ENCODE measurements at regions not wholly inside any gene's neighbourhood (a gene's known extent, or its start where the extent isn't known, plus 50 kb on each side); places are given as distances from the start of the nearest gene placed in this dataset.
"Not testable (repeated sequence)": the region's sequence is repeated elsewhere in the genome, so short reads cannot be mapped to it uniquely, and the experiment has no call there.

- ATAC-seq (ENCODE audit: low read depth) (no peak), DNase-seq (ENCODE audit: low spot score in 2 of 2) (no peak)
- Mint-ChIP-seq H3K27me3 (no peaks in the 10 kb centered on the region), H3K27ac (no peak overlapping the region), H3K4me1 (no peaks in the 10 kb centered on the region), H3K36me3 (no peaks in the 10 kb centered on the region), H3K9me3 (no peaks in the 10 kb centered on the region), H3K4me3 (no peak overlapping the region)
Measured at GRCh38 chr6:11486959-11487358, 50.6 kb upstream of the TMEM170B start.

GRCh38 chr6:11486486-11486885 lies 51.1 kb upstream of the TMEM170B start:
- H3K36me3 Mint-ChIP-seq = no peaks in the 10 kb centered on the region
- no peak overlapping the region for H3K4me3 Mint-ChIP-seq
- H3K4me1 Mint-ChIP-seq = no peaks in the 10 kb centered on the region
- H3K9me3 Mint-ChIP-seq = no peaks in the 10 kb centered on the region
- ATAC-seq (ENCODE audit: low read depth) (no peak), DNase-seq (ENCODE audit: low spot score in 2 of 2) (no peak)
- H3K27me3 Mint-ChIP-seq = no peaks in the 10 kb centered on the region
- H3K27ac Mint-ChIP-seq = no peak overlapping the region

- Mint-ChIP-seq H3K4me1 (no peaks in the 10 kb centered on the region), H3K36me3 (no peaks in the 10 kb centered on the region), H3K27ac (no peak overlapping the region), H3K27me3 (no peaks in the 10 kb centered on the region), H3K9me3 (no peaks in the 10 kb centered on the region), H3K4me3 (no peak overlapping the region)
- ATAC-seq (ENCODE audit: low read depth) (no peak), DNase-seq (ENCODE audit: low spot score in 2 of 2) (no peak)
Measured at GRCh38 chr6:11486051-11486450, 51.5 kb upstream of the TMEM170B start.

GRCh38 chr6:11485271-11485670 lies 52.3 kb upstream of the TMEM170B start:
- H3K36me3 Mint-ChIP-seq = no peaks in the 10 kb centered on the region
- H3K4me3 Mint-ChIP-seq = no peak overlapping the region
- H3K4me1 Mint-ChIP-seq = no peaks in the 10 kb centered on the region
- DNase-seq (ENCODE audit: low spot score in 2 of 2) (no peak), ATAC-seq (ENCODE audit: low read depth) (no peak)
- H3K27me3 Mint-ChIP-seq = no peaks in the 10 kb centered on the region
- H3K9me3 Mint-ChIP-seq = no peaks in the 10 kb centered on the region
- no peak overlapping the region for H3K27ac Mint-ChIP-seq

GRCh38 chr6:11484441-11484840 lies 53.1 kb upstream of the TMEM170B start:
- Mint-ChIP-seq H3K4me1 (no peaks in the 10 kb centered on the region), H3K9me3 (no peaks in the 10 kb centered on the region), H3K27ac (no peak overlapping the region), H3K27me3 (no peaks in the 10 kb centered on the region), H3K36me3 (no peaks in the 10 kb centered on the region), H3K4me3 (no peak overlapping the region)
- DNase-seq (ENCODE audit: low spot score in 2 of 2) (no peak), ATAC-seq (ENCODE audit: low read depth) (no peak)

GRCh38 chr6:11482616-11483015 lies 54.9 kb upstream of the TMEM170B start:
- DNase-seq (ENCODE audit: low spot score in 2 of 2) (no peak), ATAC-seq (ENCODE audit: low read depth) (no peak)
- Mint-ChIP-seq H3K4me1 (no peaks in the 10 kb centered on the region), H3K9me3 (no peaks in the 10 kb centered on the region), H3K27me3 (no peaks in the 10 kb centered on the region), H3K27ac (no peak overlapping the region), H3K36me3 (no peaks in the 10 kb centered on the region), H3K4me3 (no peak overlapping the region)

GRCh38 chr6:11480541-11480940 lies 57.0 kb upstream of the TMEM170B start:
- no peak overlapping the region for H3K27ac Mint-ChIP-seq
- no peaks in the 10 kb centered on the region for H3K27me3 Mint-ChIP-seq
- ATAC-seq (ENCODE audit: low read depth) (no peak), DNase-seq (ENCODE audit: low spot score in 2 of 2) (no peak)
- peaks cover 3% of the 10 kb centered on the region for H3K4me1 Mint-ChIP-seq
- H3K36me3 Mint-ChIP-seq = no peaks in the 10 kb centered on the region
- no peaks in the 10 kb centered on the region for H3K9me3 Mint-ChIP-seq
- H3K4me3 Mint-ChIP-seq = no peak overlapping the region

- Mint-ChIP-seq H3K36me3 (no peaks in the 10 kb centered on the region), H3K9me3 (no peaks in the 10 kb centered on the region), H3K4me1 (peaks cover 4% of the 10 kb centered on the region), H3K27ac (no peak overlapping the region), H3K27me3 (no peaks in the 10 kb centered on the region), H3K4me3 (no peak overlapping the region)
- DNase-seq (ENCODE audit: low spot score in 2 of 2) = no peak
- no peak for ATAC-seq (ENCODE audit: low read depth)
Measured at GRCh38 chr6:11479296-11479695, 58.3 kb upstream of the TMEM170B start.

- no peak overlapping the region for H3K4me3 Mint-ChIP-seq
- ATAC-seq (ENCODE audit: low read depth) (no peak), DNase-seq (ENCODE audit: low spot score in 2 of 2) (no peak)
- H3K36me3 Mint-ChIP-seq = no peaks in the 10 kb centered on the region
- no peaks in the 10 kb centered on the region for H3K27me3 Mint-ChIP-seq
- peaks cover 6% of the 10 kb centered on the region for H3K4me1 Mint-ChIP-seq
- H3K9me3 Mint-ChIP-seq = no peaks in the 10 kb centered on the region
- no peak overlapping the region for H3K27ac Mint-ChIP-seq
Measured at GRCh38 chr6:11478586-11478985, 59.0 kb upstream of the TMEM170B start.

GRCh38 chr6:11475016-11475415 lies 62.5 kb upstream of the TMEM170B start:
- H3K4me3 Mint-ChIP-seq = no peak overlapping the region
- no peaks in the 10 kb centered on the region for H3K27me3 Mint-ChIP-seq
- H3K9me3 Mint-ChIP-seq = no peaks in the 10 kb centered on the region
- ATAC-seq (ENCODE audit: low read depth) = no peak
- DNase-seq (ENCODE audit: low spot score in 2 of 2) = no peak
- peaks cover 6% of the 10 kb centered on the region for H3K4me1 Mint-ChIP-seq
- no peaks in the 10 kb centered on the region for H3K36me3 Mint-ChIP-seq
- H3K27ac Mint-ChIP-seq = no peak overlapping the region

GRCh38 chr6:11473008-11473740 lies 64.4 kb upstream of the TMEM170B start:
- Mint-ChIP-seq H3K4me3 (peak overlapping the region; percentile 48), H3K36me3 (no peaks in the 10 kb centered on the region), H3K27me3 (no peaks in the 10 kb centered on the region), H3K9me3 (no peaks in the 10 kb centered on the region), H3K27ac (no peak overlapping the region), H3K4me1 (peaks cover 11% of the 10 kb centered on the region)
- DNase-seq (ENCODE audit: low spot score in 2 of 2) (no peak), ATAC-seq (ENCODE audit: low read depth) (no peak)

- DNase-seq (ENCODE audit: low spot score in 2 of 2) = no peak
- Mint-ChIP-seq H3K9me3 (no peaks in the 10 kb centered on the region), H3K4me3 (no peak overlapping the region), H3K27me3 (no peaks in the 10 kb centered on the region), H3K4me1 (peaks cover 29% of the 10 kb centered on the region), H3K27ac (no peak overlapping the region), H3K36me3 (no peaks in the 10 kb centered on the region)
- no peak for ATAC-seq (ENCODE audit: low read depth)
Measured at GRCh38 chr6:11471261-11471660, 66.3 kb upstream of the TMEM170B start.

- ATAC-seq (ENCODE audit: low read depth) (no peak), DNase-seq (ENCODE audit: low spot score in 2 of 2) (no peak)
- no peaks in the 10 kb centered on the region for H3K27me3 Mint-ChIP-seq
- H3K4me3 Mint-ChIP-seq = no peak overlapping the region
- peaks cover 27% of the 10 kb centered on the region for H3K4me1 Mint-ChIP-seq
- H3K27ac Mint-ChIP-seq = no peak overlapping the region
- H3K36me3 Mint-ChIP-seq = no peaks in the 10 kb centered on the region
- H3K9me3 Mint-ChIP-seq = no peaks in the 10 kb centered on the region
Measured at GRCh38 chr6:11469684-11470083, 67.9 kb upstream of the TMEM170B start.

- Mint-ChIP-seq H3K4me1 (peaks cover 23% of the 10 kb centered on the region), H3K27ac (peak overlapping the region; percentile 9)
- H3K4me3 Mint-ChIP-seq; H3K27me3 Mint-ChIP-seq; DNase-seq (ENCODE audit: low spot score in 2 of 2); H3K9me3 Mint-ChIP-seq; H3K36me3 Mint-ChIP-seq; ATAC-seq (ENCODE audit: low read depth): not testable (repeated sequence)
Measured at GRCh38 chr6:11468271-11468670, 69.3 kb upstream of the TMEM170B start.

- peak overlapping the region; percentile 9 for H3K27ac Mint-ChIP-seq
- H3K27me3 Mint-ChIP-seq = no peaks in the 10 kb centered on the region
- ATAC-seq (ENCODE audit: low read depth) (peak; percentile 39), DNase-seq (ENCODE audit: low spot score in 2 of 2) (no peak)
- H3K4me3 Mint-ChIP-seq = no peak overlapping the region
- H3K36me3 Mint-ChIP-seq = no peaks in the 10 kb centered on the region
- H3K9me3 Mint-ChIP-seq = no peaks in the 10 kb centered on the region
- peaks cover 26% of the 10 kb centered on the region for H3K4me1 Mint-ChIP-seq
Measured at GRCh38 chr6:11467364-11467763, 70.2 kb upstream of the TMEM170B start.
